ENCODE measurements at regions not wholly inside any gene's neighbourhood (a gene's known extent, or its start where the extent isn't known, plus 50 kb on each side); places are given as distances from the start of the nearest gene placed in this dataset.

DNA sequence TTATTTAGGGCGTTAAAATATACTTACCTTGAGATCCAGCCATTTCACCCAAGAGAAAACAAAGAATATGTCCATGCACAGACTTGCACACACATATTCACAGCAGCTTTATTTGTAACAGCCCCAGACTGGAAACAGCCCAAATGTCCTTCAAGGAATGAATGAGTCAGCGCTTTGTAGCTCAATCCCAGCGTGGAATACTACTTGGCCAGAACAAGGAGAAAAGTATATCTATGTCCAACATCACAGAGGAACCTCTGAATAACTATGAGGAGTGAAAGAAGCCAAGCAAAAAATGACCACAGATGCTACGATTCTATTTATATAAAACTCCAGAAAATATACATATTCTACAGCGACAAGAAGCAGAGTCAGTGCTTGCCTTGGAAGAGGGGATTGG lies 158.3 kb downstream of the ENGASE start:
- no peak for TF ChIP-seq POLR2AphosphoS5 (IDR thresholded peaks at IDR 0.05; ENCODE audit: insufficient read depth, low read depth, low read length)
- TF ChIP-seq, protein P1, sequence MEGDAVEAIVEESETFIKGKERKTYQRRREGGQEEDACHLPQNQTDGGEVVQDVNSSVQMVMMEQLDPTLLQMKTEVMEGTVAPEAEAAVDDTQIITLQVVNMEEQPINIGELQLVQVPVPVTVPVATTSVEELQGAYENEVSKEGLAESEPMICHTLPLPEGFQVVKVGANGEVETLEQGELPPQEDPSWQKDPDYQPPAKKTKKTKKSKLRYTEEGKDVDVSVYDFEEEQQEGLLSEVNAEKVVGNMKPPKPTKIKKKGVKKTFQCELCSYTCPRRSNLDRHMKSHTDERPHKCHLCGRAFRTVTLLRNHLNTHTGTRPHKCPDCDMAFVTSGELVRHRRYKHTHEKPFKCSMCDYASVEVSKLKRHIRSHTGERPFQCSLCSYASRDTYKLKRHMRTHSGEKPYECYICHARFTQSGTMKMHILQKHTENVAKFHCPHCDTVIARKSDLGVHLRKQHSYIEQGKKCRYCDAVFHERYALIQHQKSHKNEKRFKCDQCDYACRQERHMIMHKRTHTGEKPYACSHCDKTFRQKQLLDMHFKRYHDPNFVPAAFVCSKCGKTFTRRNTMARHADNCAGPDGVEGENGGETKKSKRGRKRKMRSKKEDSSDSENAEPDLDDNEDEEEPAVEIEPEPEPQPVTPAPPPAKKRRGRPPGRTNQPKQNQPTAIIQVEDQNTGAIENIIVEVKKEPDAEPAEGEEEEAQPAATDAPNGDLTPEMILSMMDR (IDR thresholded peaks at IDR 0.05; ENCODE audit: extremely low read depth in 1 of 2, insufficient read depth in 1 of 2, low read depth in 1 of 2, low read length in 2 of 2), result no peak
- no peak for TF ChIP-seq EZH2 (IDR thresholded peaks at IDR 0.05; ENCODE audit: borderline replicate concordance, low read depth, low read length, severe bottlenecking)
- no peak for TF ChIP-seq POLR2A (IDR thresholded peaks at IDR 0.05; ENCODE audit: low read depth, low read length)
- TF ChIP-seq JUN (IDR thresholded peaks at IDR 0.05; ENCODE audit: borderline replicate concordance, insufficient read depth, insufficient read length, low read depth), result no peak
- TF ChIP-seq GATA2 (IDR thresholded peaks at IDR 0.05; ENCODE audit: insufficient read depth, insufficient read length, low read depth, low read length), result no peak
- TF ChIP-seq MYC (IDR thresholded peaks at IDR 0.05; ENCODE audit: low read depth, low read length), result no peak
